KBM-7 (cell line): ENCODE measurements at regions not wholly inside any gene's neighbourhood (a gene's known extent, or its start where the extent isn't known, plus 50 kb on each side); places are given as distances from the start of the nearest gene placed in this dataset.
"Not testable (repeated sequence)": the region's sequence is repeated elsewhere in the genome, so short reads cannot be mapped to it uniquely, and the experiment has no call there.

ENCODE experiments used
- DNase-seq: peaks from one replicate; pipeline ENCODE4 v3.0.0-alpha.2; 2015
- in situ Hi-C: fragments of 300-500 bp; cut with MboI; formaldehyde crosslinking; loops from 2 replicates; pipeline ENCODE4 v1.14.3; 2020; ENCODE audit warnings: low sequenced_read_pairs, low pct_unique_long_range_greater_than_20kb, mixed read lengths

- no peak for DNase-seq
- in situ Hi-C loops = no loop called here
These were observed 279.6 kb upstream of the EDA2R start for GRCh38 chrX:66918511-66918910.

- DNase-seq = no peak
These were observed 277.0 kb upstream of the EDA2R start for GRCh38 chrX:66915893-66916292.

GRCh38 chrX:66914080-66914479, 275.2 kb upstream of the EDA2R start:
- in situ Hi-C loops = no loop called here
- peak; percentile 87 for DNase-seq

More at GRCh38 chrX:66915893-66916292, 277.0 kb upstream of the EDA2R start:
- in situ Hi-C loops = no loop called here

- no peak for DNase-seq
- in situ Hi-C loops = no loop called here
These were observed 273.5 kb upstream of the EDA2R start for GRCh38 chrX:66912417-66912816.

GRCh38 chrX:66902081-66902480, 263.2 kb upstream of the EDA2R start:
- no peak for DNase-seq
- in situ Hi-C loops = no loop called here

- no peak for DNase-seq
- in situ Hi-C loops = no loop called here
These were observed 262.0 kb upstream of the EDA2R start for GRCh38 chrX:66900886-66901285.

GRCh38 chrX:66892004-66892403, 253.1 kb upstream of the EDA2R start:
- DNase-seq = no peak
- in situ Hi-C loops = no loop called here

GRCh38 chrX:66889418-66889817, 250.5 kb upstream of the EDA2R start:
- in situ Hi-C loops = no loop called here
- DNase-seq = no peak

GRCh38 chrX:66882101-66882500, 243.2 kb upstream of the EDA2R start:
- DNase-seq = no peak
- in situ Hi-C loops = no loop called here

- DNase-seq = no peak
- in situ Hi-C loops = no loop called here
These were observed 237.9 kb upstream of the EDA2R start for GRCh38 chrX:66876776-66877175.

GRCh38 chrX:66872771-66873170, 233.9 kb upstream of the EDA2R start:
- in situ Hi-C loops = no loop called here
- no peak for DNase-seq

- no peak for DNase-seq
- in situ Hi-C loops = no loop called here
These were observed 224.8 kb upstream of the EDA2R start for GRCh38 chrX:66863721-66864120.

- in situ Hi-C loops = no loop called here
These were observed 194.5 kb upstream of the EDA2R start for GRCh38 chrX:66833426-66833825.

GRCh38 chrX:66815227-66815626, 176.3 kb upstream of the EDA2R start:
- in situ Hi-C loops = no loop called here
- no peak for DNase-seq

More at GRCh38 chrX:66833426-66833825, 194.5 kb upstream of the EDA2R start:
- no peak for DNase-seq

GRCh38 chrX:66794514-66794913, 155.6 kb upstream of the EDA2R start:
- DNase-seq, in situ Hi-C loops: not testable (repeated sequence)

- in situ Hi-C loops = no loop called here
- no peak for DNase-seq
These were observed 127.4 kb upstream of the EDA2R start for GRCh38 chrX:66766318-66766717.

- peak; percentile 58 for DNase-seq
- in situ Hi-C loops = no loop called here
These were observed 121.8 kb upstream of the EDA2R start for GRCh38 chrX:66760651-66761050.

GRCh38 chrX:66756717-66757116, 117.8 kb upstream of the EDA2R start:
- no peak for DNase-seq
- in situ Hi-C loops = no loop called here

GRCh38 chrX:66751136-66751782, 112.4 kb upstream of the EDA2R start:
- in situ Hi-C loops = no loop called here
- peak; percentile 7 for DNase-seq

- DNase-seq = not testable (repeated sequence)
- in situ Hi-C loops = loop anchor here (25.0 kb wide), 1 partner anchor 1157 kb away; no protein-coding TSS in a partner anchor
These were observed 105.6 kb upstream of the EDA2R start for GRCh38 chrX:66744519-66744918.

- peak; percentile 65 for DNase-seq
- in situ Hi-C loops = loop anchor here (25.0 kb wide), 1 partner anchor 1144 kb away; no protein-coding TSS in a partner anchor
These were observed 92.5 kb upstream of the EDA2R start for GRCh38 chrX:66731398-66731797.
